Activated naive CD8-positive, alpha-beta T cell treated with anti-CD3 and anti-CD28 coated beads, Interleukin-2, amount 10 ng/mL, durations not matched to agents 7 days and 5 days (primary cell): ENCODE measurements at regions not wholly inside any gene's neighbourhood (a gene's known extent, or its start where the extent isn't known, plus 50 kb on each side); places are given as distances from the start of the nearest gene placed in this dataset.
"Not testable (repeated sequence)": the region's sequence is repeated elsewhere in the genome, so short reads cannot be mapped to it uniquely, and the experiment has no call there.

Experiments used
- ATAC-seq: fragments of 150-1000 bp; cut with Tn5 transposase; one replicate; pipeline ENCODE4 v1.10.0; 2021; ENCODE audit warnings: low read depth, moderate library complexity
- POLR2A ChIA-PET: fragments of 350-600 bp; sonication (Branson Sonifier 250); formaldehyde crosslinking; loops from one replicate; lab custom pipeline; 2021; ENCODE audit warnings: antibody characterized with exemption; lab: Charles Lee
- DNase-seq: peaks from one replicate; pipeline ENCODE4 v3.0.0; 2021
- H3K27ac Mint-ChIP-seq: one replicate; pipeline ENCODE4 v1.8.0; 2022; ENCODE audit warnings: mild to moderate bottlenecking, mixed read lengths
- H3K27me3 Mint-ChIP-seq: one replicate; pipeline ENCODE4 v1.8.0; 2022; ENCODE audit warnings: mild to moderate bottlenecking, moderate library complexity, mixed read lengths
- H3K36me3 Mint-ChIP-seq: one replicate; pipeline ENCODE4 v1.8.0; 2021; ENCODE audit warnings: mild to moderate bottlenecking, mixed read lengths
- H3K4me1 Mint-ChIP-seq: one replicate; pipeline ENCODE4 v1.8.0; 2021; ENCODE audit warnings: mixed read lengths
- H3K4me3 Mint-ChIP-seq: one replicate; pipeline ENCODE4 v1.8.0; 2022; ENCODE audit warnings: mild to moderate bottlenecking, moderate library complexity, mixed read lengths
- H3K9me3 Mint-ChIP-seq: one replicate; pipeline ENCODE4 v1.8.0; 2021; ENCODE audit warnings: mixed read lengths

DNA sequence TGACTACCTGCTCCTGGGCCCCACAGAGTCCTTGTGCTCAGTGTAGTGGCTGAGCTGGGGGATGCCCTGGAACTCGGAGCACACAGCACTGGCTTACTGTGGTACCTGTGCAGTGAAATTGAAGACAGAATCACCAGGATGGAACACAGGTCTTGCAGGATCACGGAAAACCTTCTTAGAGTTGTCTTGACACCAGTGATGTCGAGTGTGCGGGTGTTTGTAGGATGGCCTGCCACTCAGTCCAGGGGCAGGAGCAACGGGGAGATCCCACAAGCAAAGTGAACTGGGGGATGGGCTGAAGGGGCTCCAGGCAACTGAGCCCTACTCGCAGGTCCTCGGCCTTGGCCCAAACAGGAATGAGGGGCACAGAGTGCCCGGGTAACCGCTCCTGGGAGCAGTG is 122.2 kb upstream of the SERF1A start:
- ATAC-seq, H3K4me3 Mint-ChIP-seq, H3K36me3 Mint-ChIP-seq, H3K4me1 Mint-ChIP-seq, POLR2A ChIA-PET, H3K27me3 Mint-ChIP-seq, H3K27ac Mint-ChIP-seq, H3K9me3 Mint-ChIP-seq: not testable (repeated sequence)
- DNase-seq = peak; percentile 11
